ENCODE measurements at regions not wholly inside any gene's neighbourhood (a gene's known extent, or its start where the extent isn't known, plus 50 kb on each side); places are given as distances from the start of the nearest gene placed in this dataset.

DNA sequence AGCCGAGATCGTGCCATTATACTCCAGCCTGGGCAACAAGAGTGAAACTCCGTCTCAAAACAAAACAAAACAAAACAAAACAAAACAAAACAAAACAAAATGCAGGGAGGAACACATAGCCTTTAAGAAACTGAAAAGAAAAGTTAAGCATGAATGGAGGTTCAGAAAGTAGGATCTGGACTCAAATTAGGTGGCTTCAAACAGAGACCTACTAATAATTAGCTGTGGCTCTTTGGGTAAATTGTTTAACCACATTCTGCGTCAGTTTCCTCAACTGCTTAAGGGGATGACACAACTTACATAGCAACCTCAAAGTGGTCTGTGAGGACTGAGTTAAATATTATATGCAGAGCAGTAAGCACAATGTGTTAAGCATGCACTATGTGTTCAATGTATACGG, 458.2 kb downstream of the ADGRL2 start:
- ATAC-seq (ENCODE audit: low read depth) (no peak), DNase-seq (ENCODE audit: low spot score) (no peak)
- no peaks in the 10 kb centered on the region for H3K4me1 ChIP-seq (ENCODE audit: insufficient read depth, poor library complexity, severe bottlenecking)
- no peaks in the 10 kb centered on the region for H3K27me3 ChIP-seq (ENCODE audit: insufficient read depth, poor library complexity, severe bottlenecking)
- no peak overlapping the region for H3K27ac ChIP-seq (ENCODE audit: poor library complexity, severe bottlenecking)
- H3K9me3 ChIP-seq (ENCODE audit: severe bottlenecking) = no peaks in the 10 kb centered on the region
- H3K36me3 ChIP-seq (ENCODE audit: low read depth) = no peaks in the 10 kb centered on the region
- TF ChIP-seq CTCF (IDR thresholded peaks at IDR 0.05; ENCODE audit: poor library complexity, severe bottlenecking) = no peak
- H3K4me3 ChIP-seq (ENCODE audit: severe bottlenecking) = no peak overlapping the region

GRCh38 chr1:82246050-82246449, 445.3 kb downstream of the ADGRL2 start:
- Histone ChIP-seq H3K9me3 (ENCODE audit: severe bottlenecking) (no peaks in the 10 kb centered on the region), H3K36me3 (ENCODE audit: low read depth) (no peaks in the 10 kb centered on the region), H3K27me3 (ENCODE audit: insufficient read depth, poor library complexity, severe bottlenecking) (no peaks in the 10 kb centered on the region), H3K27ac (ENCODE audit: poor library complexity, severe bottlenecking) (no peak overlapping the region), H3K4me3 (ENCODE audit: severe bottlenecking) (no peak overlapping the region), H3K4me1 (ENCODE audit: insufficient read depth, poor library complexity, severe bottlenecking) (no peaks in the 10 kb centered on the region)
- TF ChIP-seq CTCF (IDR thresholded peaks at IDR 0.05; ENCODE audit: poor library complexity, severe bottlenecking) = no peak
- DNase-seq (ENCODE audit: low spot score) = no peak
- ATAC-seq (ENCODE audit: low read depth) = no peak

DNA sequence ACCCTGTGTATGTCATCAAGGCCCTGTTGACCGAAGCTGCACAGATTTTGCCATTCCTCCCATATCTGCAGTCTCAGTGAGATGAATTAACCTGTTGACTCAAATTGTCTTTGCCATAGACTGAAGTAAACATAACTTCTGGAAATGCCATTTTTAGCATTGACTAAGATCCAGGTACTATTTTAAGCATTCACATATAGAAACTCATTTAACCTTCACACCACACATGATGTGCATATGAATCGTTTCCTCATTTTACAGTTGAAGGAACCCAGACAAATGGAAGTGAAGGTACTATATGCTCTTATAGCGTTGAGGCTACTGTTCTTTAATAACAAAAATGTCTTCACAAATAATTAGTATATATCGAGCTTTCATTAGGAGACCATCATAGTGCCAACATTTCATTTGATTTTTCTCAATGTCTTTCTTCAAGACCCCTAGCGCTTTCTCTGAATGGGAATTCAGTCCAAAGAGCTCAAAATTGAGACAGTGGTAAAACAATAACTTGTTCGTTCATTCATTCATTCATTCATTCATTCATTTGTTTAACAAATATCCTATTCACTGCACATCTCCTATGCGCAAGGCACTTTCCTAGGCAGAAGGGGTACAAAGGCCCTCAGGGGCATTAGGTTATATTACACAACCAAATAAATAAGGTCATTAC, 444.7 kb downstream of the ADGRL2 start:
- Histone ChIP-seq H3K36me3 (ENCODE audit: low read depth) (no peaks in the 10 kb centered on the region), H3K27ac (ENCODE audit: poor library complexity, severe bottlenecking) (no peak overlapping the region), H3K27me3 (ENCODE audit: insufficient read depth, poor library complexity, severe bottlenecking) (no peaks in the 10 kb centered on the region), H3K4me1 (ENCODE audit: insufficient read depth, poor library complexity, severe bottlenecking) (no peaks in the 10 kb centered on the region), H3K9me3 (ENCODE audit: severe bottlenecking) (no peaks in the 10 kb centered on the region), H3K4me3 (ENCODE audit: severe bottlenecking) (no peak overlapping the region)
- no peak for TF ChIP-seq CTCF (IDR thresholded peaks at IDR 0.05; ENCODE audit: poor library complexity, severe bottlenecking)
- DNase-seq (ENCODE audit: low spot score) = no peak
- ATAC-seq (ENCODE audit: low read depth) = no peak

- Histone ChIP-seq H3K36me3 (ENCODE audit: low read depth) (no peaks in the 10 kb centered on the region), H3K27me3 (ENCODE audit: insufficient read depth, poor library complexity, severe bottlenecking) (no peaks in the 10 kb centered on the region), H3K4me1 (ENCODE audit: insufficient read depth, poor library complexity, severe bottlenecking) (no peaks in the 10 kb centered on the region), H3K9me3 (ENCODE audit: severe bottlenecking) (no peaks in the 10 kb centered on the region), H3K4me3 (ENCODE audit: severe bottlenecking) (no peak overlapping the region), H3K27ac (ENCODE audit: poor library complexity, severe bottlenecking) (no peak overlapping the region)
- ATAC-seq (ENCODE audit: low read depth) (no peak), DNase-seq (ENCODE audit: low spot score) (no peak)
- no peak for TF ChIP-seq CTCF (IDR thresholded peaks at IDR 0.05; ENCODE audit: poor library complexity, severe bottlenecking)
These were observed 439.8 kb downstream of the ADGRL2 start for GRCh38 chr1:82240571-82240970.

GRCh38 chr1:82230667-82231066, 429.9 kb downstream of the ADGRL2 start:
- Histone ChIP-seq H3K36me3 (ENCODE audit: low read depth) (no peaks in the 10 kb centered on the region), H3K27me3 (ENCODE audit: insufficient read depth, poor library complexity, severe bottlenecking) (no peaks in the 10 kb centered on the region), H3K9me3 (ENCODE audit: severe bottlenecking) (peaks cover 3% of the 10 kb centered on the region), H3K4me3 (ENCODE audit: severe bottlenecking) (no peak overlapping the region), H3K4me1 (ENCODE audit: insufficient read depth, poor library complexity, severe bottlenecking) (peaks cover 26% of the 10 kb centered on the region), H3K27ac (ENCODE audit: poor library complexity, severe bottlenecking) (no peak overlapping the region)
- TF ChIP-seq CTCF (IDR thresholded peaks at IDR 0.05; ENCODE audit: poor library complexity, severe bottlenecking) = no peak
- ATAC-seq (ENCODE audit: low read depth) = no peak
- DNase-seq (ENCODE audit: low spot score) = no peak
